GM10266 (cell line): ENCODE measurements at regions not wholly inside any gene's neighbourhood (a gene's known extent, or its start where the extent isn't known, plus 50 kb on each side); places are given as distances from the start of the nearest gene placed in this dataset.

ENCODE experiments used
- DNase-seq: peaks from one replicate; pipeline ENCODE4 v3.0.0; 2012; ENCODE audit errors: extremely low spot score
- CTCF ChIP-seq: IDR thresholded peaks from 2 replicates; pipeline ENCODE4 v1.5.1; 2012; ENCODE audit warnings: mild to moderate bottlenecking, low read depth; ENCODE audit not compliant: control insufficient read depth, insufficient read depth; ENCODE audit errors: missing control alignments

GRCh38 chr2:101608408-101609310, 88.8 kb upstream of the MAP4K4 start:
- no peak for TF ChIP-seq CTCF

GRCh38 chr2:101597347-101597944, 100.1 kb upstream of the MAP4K4 start:
- TF ChIP-seq CTCF, result no peak

More at GRCh38 chr2:101608408-101609310, 88.8 kb upstream of the MAP4K4 start:
- no peak for DNase-seq

GRCh38 chr2:101596333-101596732, 101.2 kb upstream of the MAP4K4 start:
- no peak for DNase-seq
- TF ChIP-seq CTCF, result no peak

More at GRCh38 chr2:101597347-101597944, 100.1 kb upstream of the MAP4K4 start:
- DNase-seq, result no peak

GRCh38 chr2:101587251-101587650, 110.3 kb upstream of the MAP4K4 start:
- DNase-seq, result no peak
- TF ChIP-seq CTCF, result no peak

GRCh38 chr2:101583861-101584260, 108.9 kb upstream of the RFX8 start:
- no peak for DNase-seq
- TF ChIP-seq CTCF, result no peak

- no peak for DNase-seq
- TF ChIP-seq CTCF, result no peak
Measured at GRCh38 chr2:101581675-101582299, 106.9 kb upstream of the RFX8 start.
